ENCODE measurements at regions not wholly inside any gene's neighbourhood (a gene's known extent, or its start where the extent isn't known, plus 50 kb on each side); places are given as distances from the start of the nearest gene placed in this dataset.

GRCh38 chr12:126342866-126343265 lies 1277.6 kb downstream of the AACS start:
- TF ChIP-seq CTCF (conservative IDR thresholded peaks at IDR 0.05; ENCODE audit: low read depth, low read length) (no peak), EZH2 (IDR thresholded peaks at IDR 0.05; ENCODE audit: low read length, unreplicated experiment) (no peak)

Measured in PC-3 (cell line).